Chondrocyte (in vitro differentiated cells): ENCODE measurements at regions not wholly inside any gene's neighbourhood (a gene's known extent, or its start where the extent isn't known, plus 50 kb on each side); places are given as distances from the start of the nearest gene placed in this dataset.

Experiments used
- DNase-seq: peaks from one replicate; pipeline ENCODE4 v3.0.0; 2021; ENCODE audit warnings: mixed read lengths, low spot score
- H3K27ac Mint-ChIP-seq: one replicate; pipeline ENCODE4 v1.8.0; 2021; ENCODE audit warnings: mild to moderate bottlenecking, moderate library complexity, mixed read lengths; ENCODE audit not compliant: unreplicated experiment
- H3K27me3 Mint-ChIP-seq: 2 replicates; pipeline ENCODE4 v1.8.0; 2021; ENCODE audit warnings: low read depth, mixed read lengths
- H3K36me3 Mint-ChIP-seq: 2 replicates; pipeline ENCODE4 v1.8.0; 2021; ENCODE audit warnings: low read depth, mixed read lengths
- H3K4me1 Mint-ChIP-seq: 2 replicates; pipeline ENCODE4 v1.8.0; 2021; ENCODE audit warnings: low read depth, mild to moderate bottlenecking, mixed read lengths
- H3K4me3 Mint-ChIP-seq: one replicate; pipeline ENCODE4 v1.8.0; 2021; ENCODE audit warnings: mild to moderate bottlenecking, moderate library complexity, mixed read lengths; ENCODE audit not compliant: unreplicated experiment
- H3K9me3 Mint-ChIP-seq: 2 replicates; pipeline ENCODE4 v1.8.0; 2021; ENCODE audit warnings: low read depth, mixed read lengths
- TF ChIP-seq, protein P1 (sequence below): fragments of 200-600 bp; sonication (generic); IDR thresholded peaks from 2 replicates; pipeline ENCODE4 v1.5.0; 2021; ENCODE audit warnings: antibody characterized with exemption, mild to moderate bottlenecking, moderate library complexity

DNA sequence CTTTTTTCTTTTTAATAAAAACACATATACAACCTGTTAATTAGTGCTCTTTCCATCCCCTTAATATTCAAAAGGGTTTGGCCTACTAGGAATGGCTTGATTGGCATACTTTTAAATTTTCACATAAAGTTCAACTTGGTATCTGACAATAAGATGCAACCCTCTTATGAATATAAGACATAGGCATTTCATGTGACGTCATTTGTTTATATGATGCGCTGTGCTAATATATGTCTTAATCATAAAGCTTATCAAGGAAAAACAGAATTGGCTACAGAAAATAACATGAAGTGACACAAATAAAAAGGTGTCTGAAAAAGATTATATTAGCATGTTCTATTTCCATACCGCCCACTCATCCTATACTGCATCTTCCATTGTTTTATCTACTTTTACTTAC is 1642.4 kb downstream of the EFNA5 start:
- Mint-ChIP-seq H3K27ac (no peak overlapping the region), H3K4me3 (no peak overlapping the region), H3K27me3 (no peaks in the 10 kb centered on the region), H3K36me3 (no peaks in the 10 kb centered on the region), H3K4me1 (no peaks in the 10 kb centered on the region), H3K9me3 (peaks cover 2% of the 10 kb centered on the region)
- no peak for DNase-seq
- TF ChIP-seq, protein P1, sequence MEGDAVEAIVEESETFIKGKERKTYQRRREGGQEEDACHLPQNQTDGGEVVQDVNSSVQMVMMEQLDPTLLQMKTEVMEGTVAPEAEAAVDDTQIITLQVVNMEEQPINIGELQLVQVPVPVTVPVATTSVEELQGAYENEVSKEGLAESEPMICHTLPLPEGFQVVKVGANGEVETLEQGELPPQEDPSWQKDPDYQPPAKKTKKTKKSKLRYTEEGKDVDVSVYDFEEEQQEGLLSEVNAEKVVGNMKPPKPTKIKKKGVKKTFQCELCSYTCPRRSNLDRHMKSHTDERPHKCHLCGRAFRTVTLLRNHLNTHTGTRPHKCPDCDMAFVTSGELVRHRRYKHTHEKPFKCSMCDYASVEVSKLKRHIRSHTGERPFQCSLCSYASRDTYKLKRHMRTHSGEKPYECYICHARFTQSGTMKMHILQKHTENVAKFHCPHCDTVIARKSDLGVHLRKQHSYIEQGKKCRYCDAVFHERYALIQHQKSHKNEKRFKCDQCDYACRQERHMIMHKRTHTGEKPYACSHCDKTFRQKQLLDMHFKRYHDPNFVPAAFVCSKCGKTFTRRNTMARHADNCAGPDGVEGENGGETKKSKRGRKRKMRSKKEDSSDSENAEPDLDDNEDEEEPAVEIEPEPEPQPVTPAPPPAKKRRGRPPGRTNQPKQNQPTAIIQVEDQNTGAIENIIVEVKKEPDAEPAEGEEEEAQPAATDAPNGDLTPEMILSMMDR, result no peak

DNA sequence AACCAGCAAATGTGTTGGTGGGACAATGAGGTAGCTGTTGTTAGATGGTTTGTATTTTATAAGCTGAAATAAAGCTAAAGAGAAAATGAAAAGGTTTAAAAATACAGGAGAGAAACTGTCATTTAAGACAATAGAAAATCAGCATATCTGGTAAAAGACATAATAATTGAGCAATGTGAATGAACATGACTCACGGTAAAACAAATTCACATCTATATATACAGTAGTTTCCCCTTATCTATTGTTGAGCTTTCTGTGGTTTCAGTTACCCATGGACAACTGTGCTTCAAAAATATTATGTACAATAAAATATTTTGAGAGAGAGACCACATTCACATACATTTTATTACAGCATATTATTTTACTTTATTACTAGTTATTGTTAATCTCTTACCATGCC is 1649.8 kb downstream of the EFNA5 start:
- H3K36me3 Mint-ChIP-seq, result no peaks in the 10 kb centered on the region
- peaks cover 27% of the 10 kb centered on the region for H3K4me1 Mint-ChIP-seq
- no peaks in the 10 kb centered on the region for H3K9me3 Mint-ChIP-seq
- no peak overlapping the region for H3K27ac Mint-ChIP-seq
- TF ChIP-seq, protein P1, result no peak
- H3K4me3 Mint-ChIP-seq, result no peak overlapping the region
- DNase-seq, result no peak
- H3K27me3 Mint-ChIP-seq, result no peaks in the 10 kb centered on the region

DNA sequence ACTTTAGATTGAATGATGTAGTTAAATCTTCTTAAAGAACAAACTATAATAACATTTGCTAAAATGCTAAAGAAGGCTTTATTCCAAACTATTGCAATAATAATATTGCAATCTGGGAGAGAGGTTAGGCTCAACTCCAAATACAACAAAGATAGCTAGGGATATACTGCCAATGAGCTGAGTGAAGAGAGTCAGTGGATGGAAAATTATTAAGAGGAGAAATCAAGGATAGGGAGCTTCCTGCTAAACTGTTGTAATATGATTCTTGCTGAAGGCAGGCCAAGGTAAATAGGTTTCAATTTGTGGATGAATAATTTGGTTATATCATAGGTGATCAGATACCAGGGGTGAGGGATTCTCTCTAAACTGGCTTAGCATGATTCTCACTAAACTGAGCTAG is 1651.5 kb downstream of the EFNA5 start:
- TF ChIP-seq, protein P1, result no peak
- H3K9me3 Mint-ChIP-seq, result no peaks in the 10 kb centered on the region
- H3K27me3 Mint-ChIP-seq, result no peaks in the 10 kb centered on the region
- peaks cover 27% of the 10 kb centered on the region for H3K4me1 Mint-ChIP-seq
- no peak overlapping the region for H3K27ac Mint-ChIP-seq
- H3K36me3 Mint-ChIP-seq, result no peaks in the 10 kb centered on the region
- no peak for DNase-seq
- H3K4me3 Mint-ChIP-seq, result no peak overlapping the region

DNA sequence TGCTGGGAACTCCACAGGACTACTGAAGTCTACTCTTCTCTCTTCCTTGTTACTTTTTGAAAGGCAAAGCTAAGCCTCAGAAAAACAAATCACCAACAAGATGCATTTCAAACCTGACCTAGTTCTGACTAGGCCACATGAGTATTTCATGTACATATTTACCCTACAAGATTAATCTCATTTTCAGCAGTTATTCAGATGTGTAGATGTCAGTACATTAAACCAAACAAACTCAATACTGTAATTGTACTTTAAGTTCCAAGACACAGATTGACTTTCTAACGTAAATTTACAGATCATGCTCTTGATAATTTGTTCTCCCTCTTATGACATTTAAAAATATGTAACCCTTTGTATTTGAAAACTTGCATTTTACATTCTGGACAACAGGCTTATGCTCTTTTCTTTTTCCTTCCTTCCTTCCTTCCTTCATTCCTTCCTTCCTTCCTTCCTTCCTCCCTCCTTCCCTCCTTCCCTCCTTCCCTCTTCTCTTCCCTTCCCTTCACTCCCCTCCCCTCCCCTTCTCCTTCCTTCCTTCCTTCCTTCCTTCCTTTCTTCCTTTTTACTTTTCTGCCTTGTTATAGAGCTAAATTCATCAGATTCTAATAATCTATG is 1653.4 kb downstream of the EFNA5 start:
- no peak overlapping the region for H3K4me3 Mint-ChIP-seq
- H3K36me3 Mint-ChIP-seq, result no peaks in the 10 kb centered on the region
- DNase-seq, result no peak
- peaks cover 27% of the 10 kb centered on the region for H3K4me1 Mint-ChIP-seq
- TF ChIP-seq, protein P1, result no peak
- H3K9me3 Mint-ChIP-seq, result no peaks in the 10 kb centered on the region
- no peaks in the 10 kb centered on the region for H3K27me3 Mint-ChIP-seq
- H3K27ac Mint-ChIP-seq, result no peak overlapping the region

DNA sequence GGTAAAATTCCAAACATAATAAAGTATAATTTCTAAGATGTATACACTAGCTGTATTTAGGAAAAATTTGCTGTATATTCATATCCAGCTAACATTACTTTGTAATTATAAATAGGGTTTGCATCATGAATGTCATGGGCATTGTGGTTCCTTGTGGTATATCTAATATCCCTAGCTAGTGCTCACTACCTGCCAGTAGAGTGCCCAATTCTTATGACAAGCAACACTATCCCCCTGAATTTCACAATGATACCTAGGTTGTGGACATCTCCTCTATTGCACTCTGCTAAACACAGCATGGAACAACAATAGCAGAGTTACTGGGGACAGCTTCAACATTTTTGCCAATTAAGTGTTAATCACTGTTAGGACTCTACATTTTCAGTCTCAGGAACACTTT is 1656.5 kb downstream of the EFNA5 start:
- Mint-ChIP-seq H3K4me3 (no peak overlapping the region), H3K4me1 (peaks cover 11% of the 10 kb centered on the region), H3K27ac (no peak overlapping the region), H3K27me3 (no peaks in the 10 kb centered on the region), H3K9me3 (peaks cover 10% of the 10 kb centered on the region), H3K36me3 (no peaks in the 10 kb centered on the region)
- TF ChIP-seq, protein P1, result no peak
- no peak for DNase-seq
